GM21423 (cell line): ENCODE measurements at regions not wholly inside any gene's neighbourhood (a gene's known extent, or its start where the extent isn't known, plus 50 kb on each side); places are given as distances from the start of the nearest gene placed in this dataset.
"Not testable (repeated sequence)": the region's sequence is repeated elsewhere in the genome, so short reads cannot be mapped to it uniquely, and the experiment has no call there.

Experiments
- ATAC-seq: cut with Tn5 transposase; IDR thresholded peaks from one replicate; pipeline ENCODE4 v1.9.1; 2021; ENCODE audit warnings: mild to moderate bottlenecking, moderate library complexity; ENCODE audit not compliant: unreplicated experiment

GRCh38 chr7:106452031-106452851 lies 167.5 kb upstream of the NAMPT start:
- ATAC-seq, result no peak

GRCh38 chr7:106451171-106451570 lies 166.4 kb upstream of the NAMPT start:
- no peak for ATAC-seq

GRCh38 chr7:106450716-106451115 lies 165.9 kb upstream of the NAMPT start:
- no peak for ATAC-seq

- ATAC-seq, result no peak
Measured at GRCh38 chr7:106448992-106449859, 164.4 kb upstream of the NAMPT start.

- ATAC-seq, result no peak
Measured at GRCh38 chr7:106448346-106448991, 163.7 kb upstream of the NAMPT start.

- ATAC-seq, result no peak
Measured at GRCh38 chr7:106447318-106447847, 162.6 kb upstream of the NAMPT start.

- not testable (repeated sequence) for ATAC-seq
Measured at GRCh38 chr7:106445366-106445765, 160.6 kb upstream of the NAMPT start.

GRCh38 chr7:106444068-106444655 lies 159.4 kb upstream of the NAMPT start:
- no peak for ATAC-seq

GRCh38 chr7:106443156-106443555 lies 158.4 kb upstream of the NAMPT start:
- ATAC-seq, result no peak

GRCh38 chr7:106442476-106442875 lies 157.7 kb upstream of the NAMPT start:
- no peak for ATAC-seq

- ATAC-seq, result not testable (repeated sequence)
Measured at GRCh38 chr7:106441343-106441742, 156.6 kb upstream of the NAMPT start.

GRCh38 chr7:106436933-106437332 lies 152.2 kb upstream of the NAMPT start:
- ATAC-seq, result not testable (repeated sequence)

GRCh38 chr7:106433377-106433776 lies 148.6 kb upstream of the NAMPT start:
- ATAC-seq, result no peak

- no peak for ATAC-seq
Measured at GRCh38 chr7:106430535-106431455, 146.0 kb upstream of the NAMPT start.

GRCh38 chr7:106430103-106430502 lies 145.3 kb upstream of the NAMPT start:
- ATAC-seq, result no peak

GRCh38 chr7:106426803-106427202 lies 142.0 kb upstream of the NAMPT start:
- ATAC-seq, result no peak

GRCh38 chr7:106425017-106425719 lies 140.4 kb upstream of the NAMPT start:
- ATAC-seq, result peak; percentile 91

- ATAC-seq, result no peak
Measured at GRCh38 chr7:106424476-106425016, 139.8 kb upstream of the NAMPT start.
